H1 (cell line): ENCODE measurements at regions not wholly inside any gene's neighbourhood (a gene's known extent, or its start where the extent isn't known, plus 50 kb on each side); places are given as distances from the start of the nearest gene placed in this dataset.

Source experiments
- CTCF ChIA-PET: fragments of 300-600 bp; sonication (Branson Sonifier 250); formaldehyde crosslinking; loops from one replicate; lab custom pipeline; 2021; ENCODE audit not compliant: partially characterized antibody; lab: Charles Lee
- POLR2A ChIA-PET: fragments of 300-600 bp; sonication (Branson Sonifier 250); formaldehyde crosslinking; loops from one replicate; lab custom pipeline; 2021; ENCODE audit warnings: inconsistent platforms; ENCODE audit not compliant: partially characterized antibody; lab: Charles Lee
- DNase-seq, 2 experiments: peaks; one replicate each; pipeline versions ENCODE4 v3.0.0 to v3.0.0-alpha.2; 2010 to 2022; ENCODE audit warnings: low spot score in 2 of 2, low read depth in 1 of 2, mixed read lengths in 1 of 2
- FAIRE-seq: peaks from 2 replicates; lab custom pipeline; 2011; peaks lifted over from hg19 to GRCh38; lab: Jason Lieb, UNC
- H2AFZ ChIP-seq: 2 replicates; pipeline ENCODE4 v1.8.1; 2012; ENCODE audit warnings: low read length, inconsistent platforms
- H2AK5ac ChIP-seq: 2 replicates; pipeline ENCODE4 v1.6.1; 2013; ENCODE audit warnings: low read depth, low read length
- H2BK120ac ChIP-seq: replicated peaks from 2 replicates; pipeline ENCODE3; 2013; ENCODE audit warnings: low read depth, low read length, inconsistent platforms
- H2BK12ac ChIP-seq: 2 replicates; pipeline ENCODE4 v1.6.1; 2013; ENCODE audit warnings: low read depth, low read length
- H2BK15ac ChIP-seq: 2 replicates; pipeline ENCODE4 v1.6.1; 2013; ENCODE audit warnings: low read length
- H2BK20ac ChIP-seq: 2 replicates; pipeline ENCODE4 v1.6.1; 2013; ENCODE audit warnings: low read length
- H2BK5ac ChIP-seq: 2 replicates; pipeline ENCODE4 v1.6.1; 2013; ENCODE audit warnings: low read depth, low read length
- H3K14ac ChIP-seq: 2 replicates; pipeline ENCODE4 v1.6.1; 2013; ENCODE audit warnings: inconsistent platforms; ENCODE audit not compliant: insufficient read length
- H3K18ac ChIP-seq: 2 replicates; pipeline ENCODE4 v1.6.1; 2013; ENCODE audit warnings: low read length; ENCODE audit errors: extremely low read depth
- H3K23ac ChIP-seq: 2 replicates; pipeline ENCODE4 v1.6.1; 2013; ENCODE audit warnings: inconsistent platforms; ENCODE audit not compliant: insufficient read length
- H3K23me2 ChIP-seq: 2 replicates; pipeline ENCODE4 v1.6.1; 2013; ENCODE audit warnings: low read depth, low read length
- H3K27ac ChIP-seq: 2 replicates; pipeline ENCODE4 v1.6.1; 2011; ENCODE audit warnings: low read depth, low read length, inconsistent platforms
- H3K27me3 ChIP-seq, 4 experiments: replicated peaks in 1 of 4; 1 replicate in 1 of 4; 2 replicates in 3 of 4; pipeline versions ENCODE4 v1.6.1 to v1.8.1; 2011 to 2013; ENCODE audit warnings: low read length in 3 of 4, mild to moderate bottlenecking in 3 of 4, inconsistent platforms in 2 of 4, mixed read lengths in 2 of 4, moderate library complexity in 1 of 4; ENCODE audit not compliant: control insufficient read depth in 3 of 4, insufficient read depth in 3 of 4; ENCODE audit errors: extremely low read depth in 1 of 4
- H3K36me3 ChIP-seq, 4 experiments: 2 replicates each; pipeline versions ENCODE4 v1.6.1 to v1.8.1; 2011 to 2013; ENCODE audit warnings: mild to moderate bottlenecking in 4 of 4, low read length in 3 of 4, moderate library complexity in 2 of 4, control low read depth in 1 of 4, inconsistent platforms in 1 of 4; ENCODE audit not compliant: insufficient read depth in 4 of 4, control insufficient read depth in 2 of 4
- H3K4ac ChIP-seq: replicated peaks from 2 replicates; pipeline ENCODE3; 2013; ENCODE audit warnings: low read length, low read depth, mixed read lengths, inconsistent platforms; ENCODE audit not compliant: insufficient read length
- H3K4me1 ChIP-seq, 4 experiments: replicated peaks in 1 of 4; 1 replicate in 1 of 4; 2 replicates in 3 of 4; pipeline versions ENCODE4 v1.6.1 to v1.8.1; 2011 to 2013; ENCODE audit warnings: low read length in 3 of 4, inconsistent platforms in 2 of 4, mixed read lengths in 1 of 4; ENCODE audit not compliant: insufficient read depth in 4 of 4, control insufficient read depth in 3 of 4
- H3K4me2 ChIP-seq, 2 experiments: 2 replicates each; pipeline versions ENCODE4 v1.6.1 to v1.8.1; 2011 to 2013; ENCODE audit warnings: low read depth in 2 of 2, low read length in 2 of 2, control low read depth in 1 of 2, inconsistent platforms in 1 of 2, mild to moderate bottlenecking in 1 of 2; ENCODE audit not compliant: insufficient read depth in 1 of 2
- H3K4me3 ChIP-seq, 4 experiments: fragments of 200-600, 300-600 bp in 1 of 4; sonication (generic), shearing (Covaris generic), sonication (Bioruptor Twin) in 1 of 4; 2 replicates each; pipeline versions ENCODE4 v1.5.1 to v1.8.1; 2011 to 2016; ENCODE audit warnings: low read length in 4 of 4, low read depth in 3 of 4, control low read depth in 2 of 4, inconsistent platforms in 2 of 4, mild to moderate bottlenecking in 2 of 4, mixed read lengths in 1 of 4, moderate library complexity in 1 of 4; ENCODE audit not compliant: insufficient read depth in 2 of 4; ENCODE audit errors: extremely low read depth in 1 of 4
- H3K56ac ChIP-seq: replicated peaks from 2 replicates; pipeline ENCODE3; 2013; ENCODE audit warnings: low read depth, mild to moderate bottlenecking, mixed read lengths, low read length, inconsistent platforms; ENCODE audit not compliant: insufficient read length
- H3K79me1 ChIP-seq: 2 replicates; pipeline ENCODE4 v1.6.1; 2013; ENCODE audit warnings: low read depth, low read length, control low read depth
- H3K79me2 ChIP-seq, 2 experiments: 2 replicates each; pipeline versions ENCODE4 v1.6.1 to v1.8.1; 2012 to 2013; ENCODE audit warnings: low read length in 2 of 2, mild to moderate bottlenecking in 2 of 2, inconsistent platforms in 1 of 2; ENCODE audit not compliant: insufficient read depth in 2 of 2, control insufficient read depth in 1 of 2
- H3K9ac ChIP-seq, 4 experiments: replicated peaks in 1 of 4; 1 replicate in 1 of 4; 2 replicates in 3 of 4; pipeline versions ENCODE4 v1.6.1 to v1.8.1; 2011 to 2013; ENCODE audit warnings: low read depth in 3 of 4, low read length in 3 of 4, control low read depth in 2 of 4, mild to moderate bottlenecking in 2 of 4, moderate library complexity in 2 of 4, inconsistent platforms in 1 of 4; ENCODE audit errors: extremely low read depth in 1 of 4
- H3K9me3 ChIP-seq, 2 experiments: 2 replicates each; pipeline versions ENCODE4 v1.6.1 to v1.8.1; 2012 to 2013; ENCODE audit warnings: mild to moderate bottlenecking in 2 of 2, moderate library complexity in 2 of 2, control low read depth in 1 of 2, inconsistent platforms in 1 of 2, low read depth in 1 of 2, low read length in 1 of 2, mixed read lengths in 1 of 2; ENCODE audit not compliant: insufficient read depth in 2 of 2
- H4K20me1 ChIP-seq, 2 experiments: replicated peaks in 1 of 2; 2 replicates each; pipeline versions ENCODE3 to v1.8.1; 2011 to 2013; ENCODE audit warnings: inconsistent platforms in 2 of 2, low read length in 2 of 2, mild to moderate bottlenecking in 1 of 2; ENCODE audit not compliant: insufficient read depth in 2 of 2, control insufficient read depth in 1 of 2
- H4K5ac ChIP-seq: 2 replicates; pipeline ENCODE4 v1.6.1; 2013; ENCODE audit warnings: low read length, low read depth, mixed read lengths, inconsistent platforms; ENCODE audit not compliant: insufficient read length
- H4K8ac ChIP-seq: 2 replicates; pipeline ENCODE4 v1.8.0; 2013; ENCODE audit warnings: mild to moderate bottlenecking, moderate library complexity, low read length, inconsistent platforms; ENCODE audit not compliant: insufficient read depth; ENCODE audit errors: extremely low read depth
- H4K91ac ChIP-seq: replicated peaks from 2 replicates; pipeline ENCODE3; 2013; ENCODE audit warnings: low read length, mixed read lengths, inconsistent platforms; ENCODE audit not compliant: insufficient read length
- NRF1 ChIP-seq: IDR thresholded peaks from 2 replicates; pipeline ENCODE4 v1.6.1; 2011; ENCODE audit warnings: mild to moderate bottlenecking, low read depth, low read length, improper control_type of control experiment
- SP2 ChIP-seq: IDR thresholded peaks from 2 replicates; pipeline ENCODE4 v1.6.1; 2012; ENCODE audit warnings: mild to moderate bottlenecking, low read length, inconsistent platforms
- WGBS, 2 experiments: shearing (Covaris generic) in 1 of 2; methylation state at CpG; one replicate each; pipeline versions ENCODE4 v1.1.6 to v1.1.7; 2013 to 2015; ENCODE audit warnings: low lambda C conversion rate in 2 of 2, mixed read lengths in 2 of 2, inconsistent platforms in 1 of 2, low coverage in 1 of 2, missing lambda C conversion rate in 1 of 2; ENCODE audit not compliant: insufficient replicate concordance in 2 of 2, insufficient coverage in 1 of 2, insufficient read length in 1 of 2; ENCODE audit errors: extremely low coverage in 1 of 2, missing lambda C conversion rate in 1 of 2; 5-methylcytosine and 5-hydroxymethylcytosine counted together

DNA sequence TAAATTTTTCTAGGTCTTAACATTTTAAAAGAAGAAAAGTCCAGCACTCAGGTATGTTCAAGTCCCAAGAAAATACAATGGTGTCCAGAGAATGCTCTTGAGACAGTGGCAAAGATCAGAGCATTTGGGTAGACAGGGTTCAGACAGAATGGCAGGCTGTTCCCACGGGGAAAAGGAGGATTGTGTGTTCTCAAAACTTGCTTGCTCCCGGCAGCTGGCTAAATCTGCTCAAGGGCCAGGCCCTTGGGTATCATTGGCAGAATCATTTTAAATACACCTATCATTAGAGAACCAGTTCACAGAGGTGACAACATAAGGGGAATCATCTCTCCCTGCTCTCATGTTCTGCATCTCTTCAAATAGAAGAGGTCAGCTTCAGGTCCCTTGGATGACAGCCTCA lies 456.3 kb downstream of the DTHD1 start:
- H3K79me1 ChIP-seq = no peaks in the 10 kb centered on the region
- no peak overlapping the region for H3K18ac ChIP-seq
- H2BK120ac ChIP-seq = no peak overlapping the region
- no peak overlapping the region for H4K8ac ChIP-seq
- H3K4me3 ChIP-seq = no peak overlapping the region
- H3K4ac ChIP-seq = no peak overlapping the region
- H2BK12ac ChIP-seq = no peak overlapping the region
- no peak overlapping the region for H3K14ac ChIP-seq
- no peak overlapping the region for H3K27ac ChIP-seq
- H4K91ac ChIP-seq = no peak overlapping the region
- WGBS, 2 experiments = 91% methylated on average over 2 of the region's 2 CpGs; no CpG with 5 or more reads in 1 of the 2 experiments
- no peak overlapping the region for H2AFZ ChIP-seq
- H4K5ac ChIP-seq = no peak overlapping the region
- ChIA-PET POLR2A (no interaction called here), CTCF (no interaction called here)
- H3K23ac ChIP-seq = no peak overlapping the region
- H3K79me2 ChIP-seq = no peaks in the 10 kb centered on the region
- no peak overlapping the region for H3K56ac ChIP-seq
- H3K9me3 ChIP-seq = no peaks in the 10 kb centered on the region
- H2BK15ac ChIP-seq = no peak overlapping the region
- H3K9ac ChIP-seq = no peak overlapping the region
- no peaks in the 10 kb centered on the region for H3K23me2 ChIP-seq
- H3K4me1 ChIP-seq = no peaks in the 10 kb centered on the region
- no peaks in the 10 kb centered on the region for H3K27me3 ChIP-seq
- H2AK5ac ChIP-seq = no peak overlapping the region
- no peak overlapping the region for H3K4me2 ChIP-seq
- H2BK20ac ChIP-seq = no peak overlapping the region
- TF ChIP-seq NRF1 (no peak), SP2 (no peak)
- no peak for DNase-seq
- no peaks in the 10 kb centered on the region for H3K36me3 ChIP-seq
- H4K20me1 ChIP-seq = no peaks in the 10 kb centered on the region
- H2BK5ac ChIP-seq = no peak overlapping the region
- FAIRE-seq = no peak
